Lower leg skin (tissue), 3 donors: ENCODE measurements at regions not wholly inside any gene's neighbourhood (a gene's known extent, or its start where the extent isn't known, plus 50 kb on each side); places are given as distances from the start of the nearest gene placed in this dataset.

Experiments
- CTCF ChIP-seq, 3 donors: fragments of 450-650 bp; IDR thresholded peaks; one replicate each; pipeline ENCODE4 v1.5.1; 2016; ENCODE audit warnings: antibody characterized with exemption in 3 of 3, mild to moderate bottlenecking in 3 of 3, moderate library complexity in 2 of 3
- POLR2A ChIP-seq, 2 donors: fragments of 450-650 bp; IDR thresholded peaks; one replicate each; pipeline ENCODE4 v1.6.1; 2016 to 2017; ENCODE audit warnings: antibody characterized with exemption in 2 of 2, mild to moderate bottlenecking in 1 of 2, moderate library complexity in 1 of 2

- TF ChIP-seq CTCF (IDR thresholded peaks at IDR 0.05) (no peak), POLR2A (IDR thresholded peaks at IDR 0.05) (no peak)
These were observed 1780.1 kb upstream of the PCDH20 start for GRCh38 chr13:63195726-63196125.
